SK-N-MC (cell line): ENCODE measurements at regions not wholly inside any gene's neighbourhood (a gene's known extent, or its start where the extent isn't known, plus 50 kb on each side); places are given as distances from the start of the nearest gene placed in this dataset.

Experiments
- EZH2 ChIP-seq: fragments of 200-600 bp; sonication (generic); IDR thresholded peaks from one replicate; pipeline ENCODE4 v1.6.1; 2017; ENCODE audit warnings: antibody characterized with exemption
- POLR2AphosphoS5 ChIP-seq: IDR thresholded peaks from 2 replicates; pipeline ENCODE4 v1.6.1; 2012; ENCODE audit warnings: mild to moderate bottlenecking, low read depth, low read length, borderline replicate concordance

DNA sequence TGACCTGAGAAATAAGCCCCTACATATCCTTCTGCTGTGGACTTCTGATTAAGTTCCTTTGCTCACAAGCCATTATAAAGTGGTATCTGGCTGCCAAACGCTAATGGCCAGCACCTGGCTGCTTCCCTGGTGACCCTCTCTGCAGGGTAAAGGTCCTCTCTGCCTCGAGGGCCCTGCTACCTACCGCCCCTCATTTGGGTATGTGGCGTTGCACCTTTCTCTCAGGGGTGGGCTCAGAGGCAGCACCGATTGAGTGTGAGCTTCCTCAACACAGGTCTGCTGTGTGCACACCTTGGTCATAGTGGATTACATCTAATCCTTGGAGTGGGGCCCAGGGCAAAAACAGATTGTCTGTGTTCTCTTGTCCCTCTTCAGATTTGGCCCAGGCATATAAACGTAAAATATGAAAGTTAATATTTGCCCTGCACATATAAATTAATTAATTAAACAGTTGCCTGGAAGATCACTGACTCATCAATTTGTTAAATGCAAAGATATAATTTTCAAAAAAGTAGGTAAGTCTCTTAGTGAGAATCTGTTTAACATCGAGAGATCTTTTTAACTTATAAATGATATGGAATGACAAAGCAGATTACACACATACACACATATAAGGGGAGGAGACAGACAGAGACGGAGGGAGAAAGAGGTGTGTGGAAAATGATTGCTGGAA, 174.5 kb upstream of the SMIM31 start:
- TF ChIP-seq EZH2 (no peak), POLR2AphosphoS5 (no peak)
